Astrocyte (in vitro differentiated cells and primary cell): ENCODE measurements at regions not wholly inside any gene's neighbourhood (a gene's known extent, or its start where the extent isn't known, plus 50 kb on each side); places are given as distances from the start of the nearest gene placed in this dataset.

ENCODE experiments used
- EZH2 ChIP-seq: IDR thresholded peaks from 2 replicates; pipeline ENCODE4 v1.6.1; 2012; ENCODE audit warnings: mild to moderate bottlenecking, low read length, inconsistent platforms; ENCODE audit not compliant: insufficient read depth
- TF ChIP-seq, protein P1 (sequence below): IDR thresholded peaks from 2 replicates; pipeline ENCODE4 v1.5.1; 2011; ENCODE audit warnings: low read depth, mild to moderate bottlenecking, inconsistent platforms, low read length, moderate library complexity; ENCODE audit not compliant: insufficient read depth

DNA sequence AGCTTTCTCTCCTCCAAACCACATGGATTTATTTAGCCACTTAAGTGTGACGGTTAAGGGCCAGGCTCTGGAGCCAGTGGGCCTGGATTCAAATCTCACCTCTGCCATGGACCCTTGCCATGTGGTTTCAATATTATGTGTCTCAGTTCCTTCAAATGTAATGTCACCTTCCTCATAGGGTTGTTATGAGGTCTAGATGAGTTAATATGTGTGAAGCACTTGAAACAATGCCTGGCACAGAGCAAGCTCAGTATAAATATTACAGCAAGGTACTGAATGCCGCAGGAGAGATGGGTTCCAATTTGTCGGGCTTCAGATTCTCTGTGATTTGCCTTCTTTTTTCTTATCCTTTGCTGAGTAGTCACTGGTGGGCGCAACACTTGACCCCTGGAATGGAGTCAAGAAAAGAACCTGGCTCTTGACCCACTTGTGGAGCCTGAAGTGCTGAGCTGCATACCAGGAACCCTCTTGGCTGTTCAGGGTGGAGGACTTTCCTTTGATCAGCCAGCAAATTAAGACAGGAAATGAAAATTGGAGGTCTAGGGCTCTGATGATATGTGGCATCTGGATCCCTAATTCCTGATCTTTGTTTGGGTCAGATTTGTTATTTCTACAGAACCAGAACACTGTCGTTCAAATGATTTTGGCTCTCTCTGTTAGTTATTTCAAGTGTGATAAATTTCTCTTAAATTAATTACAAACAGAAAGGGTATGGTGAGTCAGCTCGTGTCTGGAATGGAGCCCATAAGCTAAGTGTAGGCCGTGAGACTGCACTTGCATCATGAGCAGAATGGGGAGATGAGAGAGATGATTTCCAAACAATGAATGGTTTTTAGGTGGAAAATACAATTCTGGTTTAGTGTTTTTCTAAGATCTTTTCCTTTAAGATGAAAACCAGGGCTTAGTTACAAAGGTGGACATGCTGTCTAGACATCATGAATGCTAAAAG lies 293.0 kb downstream of the KCNS3 start:
- TF ChIP-seq, protein P1, sequence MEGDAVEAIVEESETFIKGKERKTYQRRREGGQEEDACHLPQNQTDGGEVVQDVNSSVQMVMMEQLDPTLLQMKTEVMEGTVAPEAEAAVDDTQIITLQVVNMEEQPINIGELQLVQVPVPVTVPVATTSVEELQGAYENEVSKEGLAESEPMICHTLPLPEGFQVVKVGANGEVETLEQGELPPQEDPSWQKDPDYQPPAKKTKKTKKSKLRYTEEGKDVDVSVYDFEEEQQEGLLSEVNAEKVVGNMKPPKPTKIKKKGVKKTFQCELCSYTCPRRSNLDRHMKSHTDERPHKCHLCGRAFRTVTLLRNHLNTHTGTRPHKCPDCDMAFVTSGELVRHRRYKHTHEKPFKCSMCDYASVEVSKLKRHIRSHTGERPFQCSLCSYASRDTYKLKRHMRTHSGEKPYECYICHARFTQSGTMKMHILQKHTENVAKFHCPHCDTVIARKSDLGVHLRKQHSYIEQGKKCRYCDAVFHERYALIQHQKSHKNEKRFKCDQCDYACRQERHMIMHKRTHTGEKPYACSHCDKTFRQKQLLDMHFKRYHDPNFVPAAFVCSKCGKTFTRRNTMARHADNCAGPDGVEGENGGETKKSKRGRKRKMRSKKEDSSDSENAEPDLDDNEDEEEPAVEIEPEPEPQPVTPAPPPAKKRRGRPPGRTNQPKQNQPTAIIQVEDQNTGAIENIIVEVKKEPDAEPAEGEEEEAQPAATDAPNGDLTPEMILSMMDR, result no peak
- TF ChIP-seq EZH2, result no peak
